GM12892 (cell line): ENCODE measurements at regions not wholly inside any gene's neighbourhood (a gene's known extent, or its start where the extent isn't known, plus 50 kb on each side); places are given as distances from the start of the nearest gene placed in this dataset.
"Not testable (repeated sequence)": the region's sequence is repeated elsewhere in the genome, so short reads cannot be mapped to it uniquely, and the experiment has no call there.

Source experiments
- POLR2A ChIP-seq: IDR thresholded peaks from 2 replicates; pipeline ENCODE4 v1.6.1; 2011; ENCODE audit warnings: low read depth, low read length, control low read depth
- POLR2AphosphoS5 ChIP-seq: IDR thresholded peaks from 2 replicates; pipeline ENCODE4 v1.6.1; 2011; ENCODE audit warnings: low read depth, low read length, control low read depth

DNA sequence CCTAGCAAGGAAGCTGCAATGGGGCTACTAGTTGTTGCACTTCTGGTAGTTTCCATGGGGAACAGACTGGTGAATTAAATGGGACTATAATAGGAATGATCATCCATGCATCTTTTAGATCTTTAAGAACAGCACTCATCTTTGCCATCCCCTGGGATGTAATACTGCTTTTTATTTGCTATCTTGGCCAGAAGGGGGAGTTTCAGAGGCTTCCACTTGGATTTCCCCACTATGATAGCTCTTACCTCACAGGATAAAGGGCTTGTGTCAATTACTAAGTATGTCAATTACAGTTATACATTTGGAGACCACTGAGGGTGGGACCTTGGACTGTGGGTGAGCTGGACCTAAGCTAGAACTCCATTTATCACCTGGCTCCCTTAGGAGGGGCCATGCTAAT is 61.8 kb downstream of the PROP1 start:
- TF ChIP-seq POLR2A, POLR2AphosphoS5: not testable (repeated sequence)
